ENCODE measurements at regions not wholly inside any gene's neighbourhood (a gene's known extent, or its start where the extent isn't known, plus 50 kb on each side); places are given as distances from the start of the nearest gene placed in this dataset.

GRCh38 chr16:86910161-86910769, 331.9 kb downstream of the FOXL1 start:
- no peak overlapping the region for H3K27ac ChIP-seq (ENCODE audit: low read length)
- no peaks in the 10 kb centered on the region for H3K36me3 ChIP-seq (ENCODE audit: insufficient read depth, low read length)
- H3K79me2 ChIP-seq (ENCODE audit: insufficient read depth, low read length), result no peaks in the 10 kb centered on the region
- DNase-seq, result no peak
- H4K20me1 ChIP-seq (ENCODE audit: insufficient read depth, low read length), result no peaks in the 10 kb centered on the region; the same call in 1 of the 2 replicates
- TF ChIP-seq EZH2 (IDR thresholded peaks at IDR 0.05; ENCODE audit: borderline replicate concordance, low read depth, low read length, severe bottlenecking) (no peak), CTCF (IDR thresholded peaks at IDR 0.05; ENCODE audit: borderline replicate concordance, extremely low read depth, low read length, poor library complexity, severe bottlenecking) (no peak)
- H3K4me2 ChIP-seq (ENCODE audit: insufficient read depth, low read length), result no peak overlapping the region
- ATAC-seq (ENCODE audit: insufficient read depth, low read depth), result no peak
- no peak overlapping the region for H2AFZ ChIP-seq (ENCODE audit: low read depth, low read length)
- peaks cover 2% of the 10 kb centered on the region for H3K27me3 ChIP-seq (ENCODE audit: insufficient read depth, low read length, poor library complexity)
- H3K4me1 ChIP-seq (ENCODE audit: insufficient read depth, low read length), result no peaks in the 10 kb centered on the region
- H3K9ac ChIP-seq (ENCODE audit: low read depth, low read length), result no peak overlapping the region
- H3K9me3 ChIP-seq (ENCODE audit: insufficient read depth, low read length, severe bottlenecking), result no peaks in the 10 kb centered on the region
- H3K4me3 ChIP-seq (ENCODE audit: low read depth in 1 of 2, low read length in 2 of 2), result no peak overlapping the region

- Histone ChIP-seq H3K4me2 (ENCODE audit: insufficient read depth, low read length) (no peak overlapping the region), H3K36me3 (ENCODE audit: insufficient read depth, low read length) (no peaks in the 10 kb centered on the region), H3K9me3 (ENCODE audit: insufficient read depth, low read length, severe bottlenecking) (no peaks in the 10 kb centered on the region), H3K4me1 (ENCODE audit: insufficient read depth, low read length) (no peaks in the 10 kb centered on the region), H3K9ac (ENCODE audit: low read depth, low read length) (no peak overlapping the region), H3K79me2 (ENCODE audit: insufficient read depth, low read length) (no peaks in the 10 kb centered on the region), H3K4me3 (ENCODE audit: low read depth in 1 of 2, low read length in 2 of 2) (no peak overlapping the region), H3K27ac (ENCODE audit: low read length) (no peak overlapping the region), H2AFZ (ENCODE audit: low read depth, low read length) (no peak overlapping the region), H3K27me3 (ENCODE audit: insufficient read depth, low read length, poor library complexity) (peaks cover 2% of the 10 kb centered on the region), H4K20me1 (ENCODE audit: insufficient read depth, low read length) (no peaks in the 10 kb centered on the region; the same call in 1 of the 2 replicates)
- ATAC-seq (ENCODE audit: insufficient read depth, low read depth) (no peak), DNase-seq (no peak)
- TF ChIP-seq EZH2 (IDR thresholded peaks at IDR 0.05; ENCODE audit: borderline replicate concordance, low read depth, low read length, severe bottlenecking), result no peak
- TF ChIP-seq CTCF (IDR thresholded peaks at IDR 0.05; ENCODE audit: borderline replicate concordance, extremely low read depth, low read length, poor library complexity, severe bottlenecking), result no peak
Measured at GRCh38 chr16:86911437-86911958, 333.1 kb downstream of the FOXL1 start.

- H3K4me2 ChIP-seq (ENCODE audit: insufficient read depth, low read length), result no peak overlapping the region
- H3K4me3 ChIP-seq (ENCODE audit: low read depth in 1 of 2, low read length in 2 of 2), result no peak overlapping the region
- H3K27me3 ChIP-seq (ENCODE audit: insufficient read depth, low read length, poor library complexity), result no peaks in the 10 kb centered on the region
- H3K79me2 ChIP-seq (ENCODE audit: insufficient read depth, low read length), result no peaks in the 10 kb centered on the region
- H2AFZ ChIP-seq (ENCODE audit: low read depth, low read length), result no peak overlapping the region
- H3K4me1 ChIP-seq (ENCODE audit: insufficient read depth, low read length), result no peaks in the 10 kb centered on the region
- no peaks in the 10 kb centered on the region for H3K36me3 ChIP-seq (ENCODE audit: insufficient read depth, low read length)
- no peaks in the 10 kb centered on the region; the same call in 1 of the 2 replicates for H4K20me1 ChIP-seq (ENCODE audit: insufficient read depth, low read length)
- H3K27ac ChIP-seq (ENCODE audit: low read length), result no peak overlapping the region
- no peaks in the 10 kb centered on the region for H3K9me3 ChIP-seq (ENCODE audit: insufficient read depth, low read length, severe bottlenecking)
- ATAC-seq (ENCODE audit: insufficient read depth, low read depth), result no peak
- no peak for DNase-seq
- H3K9ac ChIP-seq (ENCODE audit: low read depth, low read length), result no peak overlapping the region
- no peak for TF ChIP-seq EZH2 (IDR thresholded peaks at IDR 0.05; ENCODE audit: borderline replicate concordance, low read depth, low read length, severe bottlenecking)
- no peak for TF ChIP-seq CTCF (IDR thresholded peaks at IDR 0.05; ENCODE audit: borderline replicate concordance, extremely low read depth, low read length, poor library complexity, severe bottlenecking)
Measured at GRCh38 chr16:86913886-86914285, 335.5 kb downstream of the FOXL1 start.
